ENCODE measurements at regions not wholly inside any gene's neighbourhood (a gene's known extent, or its start where the extent isn't known, plus 50 kb on each side); places are given as distances from the start of the nearest gene placed in this dataset.
"Not testable (repeated sequence)": the region's sequence is repeated elsewhere in the genome, so short reads cannot be mapped to it uniquely, and the experiment has no call there.

DNA sequence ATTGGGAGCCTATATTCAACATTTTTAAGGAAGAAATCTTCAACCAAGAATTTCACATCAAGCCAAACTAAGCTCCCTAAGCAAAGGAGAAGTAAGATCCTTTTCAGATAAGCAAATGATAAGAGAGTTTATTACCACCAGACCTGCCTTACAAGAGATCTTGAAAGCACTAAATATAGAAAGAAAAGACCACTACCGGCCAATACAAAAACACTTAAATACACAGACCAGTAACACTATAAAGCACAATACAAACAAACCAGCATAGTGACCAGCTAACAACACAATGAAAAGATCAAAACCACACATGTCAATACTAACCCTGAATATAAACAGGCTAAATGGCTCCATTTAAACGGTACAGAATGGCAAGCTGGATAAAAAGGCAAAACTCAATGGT is 165.4 kb downstream of the MRPL39 start:
- no peak overlapping the region for H3K27ac Mint-ChIP-seq
- no peak overlapping the region for H3K4me3 Mint-ChIP-seq
- H3K27me3 Mint-ChIP-seq, result no peaks in the 10 kb centered on the region
- H3K4me1 Mint-ChIP-seq, result no peaks in the 10 kb centered on the region
- ChIA-PET POLR2A (no interaction called here), CTCF (interaction anchor here (0.8 to 1.0 kb wide), 2 partner anchors 10 to 38 kb away, joined by 3 read pairs; no protein-coding TSS in a partner anchor)
- H3K36me3 Mint-ChIP-seq (ENCODE audit: low read depth), result peaks cover 4% of the 10 kb centered on the region
- DNase-seq, result no peak
- H3K9me3 Mint-ChIP-seq, result peaks cover 4% of the 10 kb centered on the region

DNA sequence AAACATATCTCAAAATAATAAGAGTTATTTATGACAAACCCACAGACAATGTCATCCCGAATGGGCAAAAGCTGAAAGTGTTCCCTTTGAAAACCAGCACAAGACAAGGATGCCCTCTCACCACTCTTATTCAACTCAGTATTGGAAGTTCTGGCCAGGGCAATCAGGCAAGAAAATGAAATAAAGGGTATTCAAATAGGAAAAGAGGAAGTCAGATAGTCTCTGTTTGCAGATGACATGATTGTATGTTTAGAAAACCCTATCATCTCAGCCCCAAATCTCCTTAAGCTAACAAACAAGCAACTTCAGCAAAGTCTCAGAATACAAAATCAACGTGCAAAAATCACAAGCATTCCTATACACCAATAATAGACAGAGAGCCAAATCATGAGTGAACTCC is 169.8 kb downstream of the MRPL39 start:
- H3K4me1 Mint-ChIP-seq; H3K36me3 Mint-ChIP-seq (ENCODE audit: low read depth); DNase-seq; H3K9me3 Mint-ChIP-seq; H3K4me3 Mint-ChIP-seq; H3K27ac Mint-ChIP-seq; CTCF ChIA-PET; H3K27me3 Mint-ChIP-seq: not testable (repeated sequence)
- POLR2A ChIA-PET, result interaction anchor here (0.7 kb wide), 1 partner anchor 16 kb away, joined by 3 read pairs; no protein-coding TSS in a partner anchor

DNA sequence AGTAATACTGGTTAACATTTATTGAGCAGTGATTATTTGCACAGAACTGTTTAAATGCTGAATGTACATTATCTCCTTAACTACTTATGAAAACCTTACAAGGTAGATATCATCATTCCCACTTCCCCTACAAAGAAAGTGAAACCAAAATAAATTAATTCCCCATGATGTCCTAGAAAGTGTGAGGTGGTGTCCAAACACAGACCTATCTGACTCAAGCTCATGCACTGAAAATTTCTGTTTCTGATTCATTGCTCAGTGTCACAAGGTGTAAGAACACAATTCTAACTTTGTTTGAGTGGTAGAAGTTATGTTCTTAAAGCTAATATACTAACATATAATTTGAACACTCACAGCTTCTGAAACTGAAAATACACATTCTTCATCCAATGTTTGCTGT is 178.7 kb downstream of the MRPL39 start:
- Mint-ChIP-seq H3K9me3 (peaks cover 3% of the 10 kb centered on the region), H3K36me3 (ENCODE audit: low read depth) (no peaks in the 10 kb centered on the region), H3K27me3 (no peaks in the 10 kb centered on the region), H3K4me1 (peaks cover 28% of the 10 kb centered on the region), H3K4me3 (no peak overlapping the region), H3K27ac (no peak overlapping the region)
- CTCF ChIA-PET, result no interaction called here
- POLR2A ChIA-PET, result interaction anchor here (0.5 kb wide), 2 partner anchors 15 to 133 kb away, joined by 3 read pairs; no protein-coding TSS in a partner anchor
- no peak for DNase-seq

DNA sequence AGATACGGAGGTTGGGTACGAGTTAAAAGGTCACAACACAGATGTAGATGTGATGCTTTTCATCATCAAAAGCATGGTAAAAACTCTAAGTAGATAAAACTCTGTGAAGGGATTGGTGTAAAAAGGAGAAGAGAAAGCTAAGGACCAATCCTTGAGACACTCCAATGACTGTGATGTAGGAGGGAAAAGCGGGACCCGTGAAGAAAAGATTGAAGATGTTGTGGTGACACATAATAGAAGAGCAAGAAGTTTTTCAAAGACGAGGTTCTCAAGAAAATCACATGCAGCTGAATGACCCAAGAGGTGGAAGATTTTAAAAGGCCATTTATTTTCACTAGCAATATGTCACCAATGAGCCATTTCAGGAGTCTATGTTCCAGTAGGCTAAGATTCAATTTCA is 179.5 kb downstream of the MRPL39 start:
- peaks cover 3% of the 10 kb centered on the region for H3K9me3 Mint-ChIP-seq
- CTCF ChIA-PET, result interaction anchor here (1.1 kb wide), 1 partner anchor 134 kb away, joined by 3 read pairs; no protein-coding TSS in a partner anchor
- no peak overlapping the region for H3K4me3 Mint-ChIP-seq
- H3K27me3 Mint-ChIP-seq, result no peaks in the 10 kb centered on the region
- H3K27ac Mint-ChIP-seq, result no peak overlapping the region
- no peak for DNase-seq
- POLR2A ChIA-PET, result no interaction called here
- H3K36me3 Mint-ChIP-seq (ENCODE audit: low read depth), result no peaks in the 10 kb centered on the region
- peaks cover 29% of the 10 kb centered on the region for H3K4me1 Mint-ChIP-seq

DNA sequence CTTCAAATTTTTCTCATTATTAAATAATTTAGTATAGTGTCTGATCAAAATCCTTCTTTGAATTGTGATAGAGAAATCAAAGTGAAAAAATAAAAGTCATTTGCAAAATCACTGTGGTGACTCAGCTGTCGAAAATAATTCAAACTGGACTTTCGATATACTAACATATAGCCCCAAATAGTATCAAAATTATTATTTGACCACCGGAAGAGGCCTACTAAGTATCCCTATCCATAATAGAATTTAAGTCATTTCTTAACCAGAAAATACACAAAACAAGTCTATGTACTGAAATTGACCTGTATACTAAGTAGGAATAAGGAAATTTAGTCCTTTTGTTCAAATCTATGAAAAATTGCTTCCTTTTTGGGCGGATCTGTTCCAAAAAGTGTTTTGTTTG is 180.7 kb downstream of the MRPL39 start:
- CTCF ChIA-PET, result no interaction called here
- Mint-ChIP-seq H3K4me1 (peaks cover 36% of the 10 kb centered on the region), H3K27me3 (no peaks in the 10 kb centered on the region), H3K9me3 (no peaks in the 10 kb centered on the region), H3K36me3 (ENCODE audit: low read depth) (no peaks in the 10 kb centered on the region), H3K4me3 (no peak overlapping the region), H3K27ac (no peak overlapping the region)
- DNase-seq, result no peak
- POLR2A ChIA-PET, result no interaction called here

DNA sequence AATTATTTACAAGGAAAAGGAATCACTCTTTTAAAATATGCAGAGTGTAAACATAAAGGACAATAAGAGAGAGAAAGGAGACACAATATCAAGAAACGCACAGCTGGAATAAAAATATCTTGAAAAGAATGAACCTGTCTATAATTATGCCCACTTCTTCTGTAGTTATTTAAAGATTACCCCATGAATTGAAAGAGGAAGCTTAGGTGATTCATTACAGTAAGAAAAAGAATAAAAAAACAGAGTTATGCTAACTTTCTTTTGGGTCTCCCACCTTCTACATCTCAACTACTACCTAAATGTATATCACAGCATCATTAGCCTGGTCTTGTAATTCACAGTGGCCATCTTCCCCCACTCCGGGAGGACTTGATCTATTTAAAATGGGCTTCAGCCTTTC is 182.1 kb downstream of the MRPL39 start:
- Mint-ChIP-seq H3K27me3 (no peaks in the 10 kb centered on the region), H3K4me1 (peaks cover 46% of the 10 kb centered on the region), H3K27ac (no peak overlapping the region), H3K4me3 (no peak overlapping the region), H3K36me3 (ENCODE audit: low read depth) (no peaks in the 10 kb centered on the region), H3K9me3 (no peaks in the 10 kb centered on the region)
- POLR2A ChIA-PET, result no interaction called here
- DNase-seq, result no peak
- CTCF ChIA-PET, result interaction anchor here (1.6 kb wide), 1 partner anchor 143 kb away, joined by 3 read pairs; no protein-coding TSS in a partner anchor

DNA sequence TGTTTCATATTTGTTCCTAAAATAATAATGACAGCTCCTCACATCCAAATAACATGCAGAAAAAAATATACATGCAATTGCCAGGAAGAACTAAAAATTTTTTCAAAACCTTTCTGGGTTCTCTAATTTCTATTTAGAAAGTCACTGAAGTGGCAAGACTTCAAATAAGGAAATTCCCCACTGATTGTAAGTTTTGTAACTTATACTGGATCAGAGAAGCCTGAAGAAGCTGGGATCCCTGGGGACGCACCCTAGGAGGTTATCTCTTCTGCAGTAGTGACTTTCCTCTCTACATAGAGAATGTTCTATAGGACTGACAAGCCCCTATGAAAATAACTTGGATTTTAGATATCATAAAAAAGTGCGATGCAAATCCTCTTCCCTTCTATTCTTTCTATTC is 182.6 kb downstream of the MRPL39 start:
- CTCF ChIA-PET, result interaction anchor here (1.6 kb wide), 1 partner anchor 143 kb away, joined by 3 read pairs; no protein-coding TSS in a partner anchor
- Mint-ChIP-seq H3K36me3 (ENCODE audit: low read depth) (no peaks in the 10 kb centered on the region), H3K4me3 (no peak overlapping the region), H3K27ac (no peak overlapping the region), H3K27me3 (no peaks in the 10 kb centered on the region), H3K9me3 (no peaks in the 10 kb centered on the region), H3K4me1 (peaks cover 46% of the 10 kb centered on the region)
- POLR2A ChIA-PET, result no interaction called here
- no peak for DNase-seq

DNA sequence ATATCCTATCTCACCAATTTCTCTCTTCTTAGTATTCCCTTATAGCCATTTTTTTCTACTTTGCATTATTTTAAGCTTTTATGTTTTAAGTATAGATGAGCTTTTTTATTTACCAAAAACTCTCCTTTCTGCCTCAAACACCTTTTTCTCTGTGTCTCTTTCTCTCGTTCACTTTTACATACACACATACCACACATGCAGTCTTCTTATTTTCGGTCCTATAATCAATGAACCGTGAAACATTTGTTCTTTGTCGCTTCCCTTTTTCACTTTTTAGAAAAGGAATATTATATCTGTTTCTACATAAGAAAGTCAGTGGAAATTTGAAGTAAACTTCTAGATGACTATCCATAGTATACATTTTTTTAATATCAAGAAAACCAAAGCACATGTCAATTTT is 183.2 kb downstream of the MRPL39 start:
- POLR2A ChIA-PET, result no interaction called here
- peak overlapping the region; percentile 75 for H3K27ac Mint-ChIP-seq
- peaks cover 43% of the 10 kb centered on the region for H3K4me1 Mint-ChIP-seq
- H3K9me3 Mint-ChIP-seq, result no peaks in the 10 kb centered on the region
- DNase-seq, result no peak
- no peak overlapping the region for H3K4me3 Mint-ChIP-seq
- CTCF ChIA-PET, result interaction anchor here (1.6 kb wide), 1 partner anchor 144 kb away, joined by 3 read pairs; no protein-coding TSS in a partner anchor
- H3K36me3 Mint-ChIP-seq (ENCODE audit: low read depth), result no peaks in the 10 kb centered on the region
- H3K27me3 Mint-ChIP-seq, result no peaks in the 10 kb centered on the region

DNA sequence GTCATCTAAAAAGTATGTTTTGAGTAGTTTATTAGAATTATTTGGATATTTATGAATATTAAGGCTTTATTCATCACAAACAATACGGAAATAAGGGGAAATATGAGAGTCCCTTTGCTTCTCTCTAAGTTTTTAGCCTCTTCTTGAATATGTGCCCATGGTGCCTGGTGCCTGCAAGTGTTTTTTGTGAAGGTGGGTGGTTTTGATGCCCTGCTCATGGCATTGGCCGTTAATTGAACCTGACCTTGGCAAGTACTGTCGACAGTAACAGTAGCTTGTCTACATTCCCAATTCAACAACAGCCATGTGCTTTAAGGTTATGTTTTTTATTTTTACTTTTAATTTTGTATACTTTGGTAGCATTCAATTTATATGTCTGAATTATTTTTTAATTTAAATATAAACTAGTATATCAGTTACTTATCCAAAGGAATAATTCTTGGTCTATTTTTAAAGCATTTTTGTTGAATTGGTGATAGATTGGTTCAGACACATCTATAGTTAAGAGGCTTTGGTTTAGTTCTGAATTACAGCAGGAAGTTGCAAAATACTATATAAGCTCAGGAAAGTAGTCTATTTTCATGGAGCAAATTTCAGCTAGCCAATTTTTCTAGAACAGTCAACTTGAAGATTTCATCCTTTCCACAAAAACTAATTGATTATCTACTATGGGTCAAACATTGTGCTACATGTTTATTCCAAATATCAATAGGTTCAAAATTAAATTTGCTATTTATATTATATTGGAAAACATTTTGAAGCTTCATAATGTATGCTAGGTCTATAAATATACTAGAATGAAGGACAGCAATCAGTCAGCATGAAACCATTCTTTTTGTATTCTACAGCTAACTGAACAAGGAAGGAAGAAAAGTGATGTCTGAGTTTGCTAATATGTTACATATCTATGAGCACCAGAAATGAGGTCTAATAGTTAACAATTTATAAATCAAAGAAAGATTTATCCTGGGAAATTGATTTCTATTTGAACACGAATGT is 184.4 kb downstream of the MRPL39 start:
- H3K36me3 Mint-ChIP-seq (ENCODE audit: low read depth), result no peaks in the 10 kb centered on the region
- peaks cover 35% of the 10 kb centered on the region for H3K4me1 Mint-ChIP-seq
- no peaks in the 10 kb centered on the region for H3K27me3 Mint-ChIP-seq
- CTCF ChIA-PET, result no interaction called here
- no peak for DNase-seq
- peak overlapping the region; percentile 74 for H3K27ac Mint-ChIP-seq
- no peaks in the 10 kb centered on the region for H3K9me3 Mint-ChIP-seq
- no peak overlapping the region for H3K4me3 Mint-ChIP-seq
- POLR2A ChIA-PET, result interaction anchor here (0.9 to 1.0 kb wide), 2 partner anchors 140 to 147 kb away, joined by 3 to 5 read pairs; no protein-coding TSS in a partner anchor

DNA sequence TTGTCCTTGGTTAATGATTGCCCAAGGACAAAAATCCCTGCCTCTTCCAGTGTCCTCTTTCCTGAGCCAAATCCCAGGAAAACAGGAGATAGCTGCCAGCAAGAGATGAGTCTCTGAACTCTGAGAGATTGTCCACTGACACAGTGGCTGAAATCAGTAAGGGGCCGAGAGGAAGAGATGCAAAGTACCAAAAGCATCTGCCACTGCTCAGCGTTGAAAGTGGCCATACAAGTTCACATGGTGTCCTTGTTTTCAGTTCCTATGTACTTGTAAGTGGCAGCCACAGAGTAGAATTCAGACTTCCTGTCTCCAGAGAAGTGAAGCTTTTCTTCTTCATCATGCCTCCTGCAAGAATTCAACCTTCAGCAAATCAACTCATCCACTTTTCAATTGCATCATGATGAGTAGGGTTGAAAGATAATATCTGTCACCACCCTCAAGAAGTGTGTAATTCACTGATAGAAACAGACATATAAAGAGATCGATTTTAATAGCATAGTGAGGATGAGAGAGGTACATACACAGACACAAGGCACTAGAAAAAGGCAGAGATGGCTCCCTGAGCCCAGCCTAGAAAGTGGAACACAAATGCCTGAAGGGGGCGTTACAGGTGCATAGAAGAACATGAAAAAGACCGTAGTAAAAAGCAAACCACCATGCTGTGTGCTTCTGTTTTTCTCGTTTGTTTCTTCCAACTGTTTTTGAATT is 185.8 kb downstream of the MRPL39 start:
- POLR2A ChIA-PET, result interaction anchor here (1.0 to 1.2 kb wide), 2 partner anchors 147 to 152 kb away, joined by 4 to 6 read pairs; no protein-coding TSS in a partner anchor
- no peaks in the 10 kb centered on the region for H3K27me3 Mint-ChIP-seq

DNA sequence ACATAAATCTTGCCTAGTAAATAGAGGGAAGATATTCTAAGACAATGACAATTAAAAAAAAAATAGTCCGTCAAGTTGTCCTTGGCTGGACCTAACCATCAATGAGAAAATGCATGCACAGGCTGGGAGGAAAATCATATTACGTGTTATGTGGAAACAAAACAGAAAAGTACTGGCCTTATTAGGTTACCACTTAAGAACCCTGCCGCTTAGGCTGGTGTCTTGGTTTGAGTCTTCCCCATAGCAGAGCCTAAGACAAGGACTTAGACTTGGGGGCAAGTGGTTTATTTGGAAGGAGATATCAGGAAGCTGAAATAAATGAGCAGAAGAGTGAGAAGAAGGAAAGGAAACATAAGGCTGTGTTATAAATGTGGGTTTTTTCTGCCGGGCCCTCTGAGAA is 186.4 kb downstream of the MRPL39 start:
- POLR2A ChIA-PET, result interaction anchor here (1.0 to 1.2 kb wide), 2 partner anchors 148 to 152 kb away, joined by 4 to 6 read pairs; no protein-coding TSS in a partner anchor
- peak overlapping the region; percentile 78 for H3K27ac Mint-ChIP-seq
- peaks cover under 1% of the 10 kb centered on the region for H3K9me3 Mint-ChIP-seq
- no peak overlapping the region for H3K4me3 Mint-ChIP-seq
- peaks cover 27% of the 10 kb centered on the region for H3K4me1 Mint-ChIP-seq
- DNase-seq, result no peak
- no peaks in the 10 kb centered on the region for H3K36me3 Mint-ChIP-seq (ENCODE audit: low read depth)
- CTCF ChIA-PET, result interaction anchor here (0.7 to 1.3 kb wide), 9 partner anchors 23 to 362 kb away, joined by 3 to 4 read pairs (median 3); no protein-coding TSS in a partner anchor
- no peaks in the 10 kb centered on the region for H3K27me3 Mint-ChIP-seq

More for the DNA sequence above, 185.8 kb downstream of the MRPL39 start:
- peak; percentile 74 for DNase-seq
- H3K36me3 Mint-ChIP-seq (ENCODE audit: low read depth), result no peaks in the 10 kb centered on the region
- CTCF ChIA-PET, result interaction anchor here (0.7 to 1.3 kb wide), 9 partner anchors 23 to 362 kb away, joined by 3 to 4 read pairs (median 3); no protein-coding TSS in a partner anchor
- no peaks in the 10 kb centered on the region for H3K9me3 Mint-ChIP-seq
- peaks cover 28% of the 10 kb centered on the region for H3K4me1 Mint-ChIP-seq
- peak overlapping the region; percentile 55 for H3K4me3 Mint-ChIP-seq
- peak overlapping the region; percentile 78 for H3K27ac Mint-ChIP-seq

DNA sequence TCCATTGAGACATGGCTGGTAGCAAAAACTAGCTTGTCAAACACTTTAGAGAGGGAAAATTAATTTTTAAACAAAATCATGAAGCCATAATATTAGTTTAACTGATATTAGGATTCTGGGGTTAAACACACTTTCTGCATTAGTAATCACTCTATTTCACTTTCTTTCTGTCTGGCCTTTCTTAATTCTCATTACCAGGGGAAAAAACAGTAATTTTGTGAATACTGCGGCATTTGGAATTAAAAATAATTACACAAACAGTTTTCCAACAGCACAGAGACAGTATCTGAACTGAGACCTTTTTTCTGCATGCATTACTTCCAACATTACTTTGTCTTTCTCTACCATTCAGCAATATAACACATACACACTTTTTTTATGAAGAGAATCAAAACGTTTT is 190.6 kb downstream of the MRPL39 start:
- Mint-ChIP-seq H3K27ac (no peak overlapping the region), H3K36me3 (ENCODE audit: low read depth) (no peaks in the 10 kb centered on the region), H3K4me1 (peaks cover 11% of the 10 kb centered on the region), H3K9me3 (peaks cover 7% of the 10 kb centered on the region), H3K27me3 (no peaks in the 10 kb centered on the region), H3K4me3 (no peak overlapping the region)
- ChIA-PET CTCF (interaction anchor here (0.8 kb wide), 1 partner anchor 327 kb away, joined by 4 read pairs; no protein-coding TSS in a partner anchor), POLR2A (no interaction called here)
- DNase-seq, result no peak

Measured in activated CD4-positive, alpha-beta T cell treated with anti-CD3 and anti-CD28 coated beads, Interleukin-2, amount 10 ng/mL, durations not matched to agents 7 days and 5 days (primary cell).